ENCODE measurements at regions not wholly inside any gene's neighbourhood (a gene's known extent, or its start where the extent isn't known, plus 50 kb on each side); places are given as distances from the start of the nearest gene placed in this dataset.

DNA sequence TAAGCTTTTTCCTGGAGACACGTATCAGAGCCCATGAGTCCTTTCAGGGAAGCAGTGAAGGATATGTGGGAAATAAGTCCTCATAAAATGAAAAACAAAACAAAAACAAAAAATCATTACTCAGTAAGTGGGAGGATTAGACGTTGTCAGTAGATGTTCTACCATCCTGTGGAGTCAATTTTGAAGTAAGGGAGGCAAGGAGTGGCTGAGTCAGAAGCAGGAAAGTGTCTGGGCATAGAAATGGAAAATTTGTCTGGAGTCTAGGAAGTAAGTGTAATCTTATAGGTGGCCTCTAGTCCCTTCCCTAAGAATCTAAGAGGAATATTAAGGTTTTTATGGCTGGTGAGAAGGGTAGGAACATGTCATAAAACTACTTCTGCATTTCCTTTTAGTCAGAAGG is 339.8 kb upstream of the SEMA6D start:
- Histone ChIP-seq H3K9me3 (ENCODE audit: control insufficient read depth, insufficient read depth, low read length) (no peaks in the 10 kb centered on the region), H3K27me3 (ENCODE audit: control insufficient read depth, insufficient read depth, low read length) (no peaks in the 10 kb centered on the region), H3K4me3 (ENCODE audit: low read depth, low read length) (no peak overlapping the region), H3K36me3 (ENCODE audit: control insufficient read depth, insufficient read depth, low read length) (no peaks in the 10 kb centered on the region), H3K27ac (ENCODE audit: low read depth, low read length) (no peak overlapping the region), H3K4me1 (ENCODE audit: control insufficient read depth, insufficient read depth, low read length) (peaks cover 4% of the 10 kb centered on the region)
- DNase-seq (ENCODE audit: low read depth in 4 of 6, low spot score in 6 of 6) = no peak
- WGBS (ENCODE audit: insufficient coverage) = no CpG with 5 or more reads among the region's 2 CpGs

DNA sequence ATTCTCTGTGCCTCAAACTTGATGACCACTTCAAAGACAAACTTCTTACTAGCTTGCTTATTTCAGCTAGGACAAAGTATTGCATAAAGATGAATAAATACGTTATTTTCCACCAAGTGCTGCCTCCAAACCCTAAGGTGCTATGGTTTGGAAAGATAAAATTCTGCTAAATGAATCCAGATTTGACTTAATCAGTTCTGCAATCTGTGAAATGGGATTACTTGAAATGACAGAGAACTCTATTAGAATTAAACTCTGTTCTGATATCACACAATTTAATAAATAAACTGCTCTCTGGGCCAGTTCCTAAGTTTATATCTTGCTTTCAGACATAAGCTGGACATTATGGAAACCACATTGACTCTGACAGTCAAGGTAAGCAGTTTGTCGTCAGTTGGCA is 338.8 kb upstream of the SEMA6D start:
- Histone ChIP-seq H3K27me3 (ENCODE audit: control insufficient read depth, insufficient read depth, low read length) (no peaks in the 10 kb centered on the region), H3K4me3 (ENCODE audit: low read depth, low read length) (no peak overlapping the region), H3K9me3 (ENCODE audit: control insufficient read depth, insufficient read depth, low read length) (no peaks in the 10 kb centered on the region), H3K27ac (ENCODE audit: low read depth, low read length) (no peak overlapping the region), H3K4me1 (ENCODE audit: control insufficient read depth, insufficient read depth, low read length) (peaks cover 4% of the 10 kb centered on the region), H3K36me3 (ENCODE audit: control insufficient read depth, insufficient read depth, low read length) (no peaks in the 10 kb centered on the region)
- no peak for DNase-seq (ENCODE audit: low read depth in 4 of 6, low spot score in 6 of 6)
- WGBS (ENCODE audit: insufficient coverage) = no CpG with 5 or more reads among the region's 2 CpGs

DNA sequence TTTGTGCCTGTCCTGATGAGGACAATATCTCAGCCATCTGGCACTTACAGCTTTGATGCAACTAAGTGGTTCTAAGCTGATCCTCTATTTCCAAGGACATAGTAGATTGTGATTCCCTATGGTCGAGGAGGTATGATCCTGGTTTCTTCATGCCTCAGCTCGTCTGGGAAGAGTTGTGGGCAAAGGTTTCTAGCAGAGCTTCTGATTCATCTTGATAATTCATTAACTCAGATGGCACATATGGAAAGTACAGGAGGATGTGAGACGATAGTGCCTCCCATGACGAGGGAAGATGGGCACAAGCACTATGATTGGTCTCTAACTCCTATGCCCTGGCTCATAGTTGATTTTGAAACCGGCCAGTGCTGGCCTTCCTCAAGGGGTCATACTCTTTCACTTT is 334.2 kb upstream of the SEMA6D start:
- Histone ChIP-seq H3K27me3 (ENCODE audit: control insufficient read depth, insufficient read depth, low read length) (no peaks in the 10 kb centered on the region), H3K27ac (ENCODE audit: low read depth, low read length) (peak overlapping the region; percentile 67), H3K36me3 (ENCODE audit: control insufficient read depth, insufficient read depth, low read length) (peaks cover 2% of the 10 kb centered on the region), H3K4me1 (ENCODE audit: control insufficient read depth, insufficient read depth, low read length) (no peaks in the 10 kb centered on the region), H3K9me3 (ENCODE audit: control insufficient read depth, insufficient read depth, low read length) (no peaks in the 10 kb centered on the region), H3K4me3 (ENCODE audit: low read depth, low read length) (no peak overlapping the region)
- DNase-seq (ENCODE audit: low read depth in 4 of 6, low spot score in 6 of 6) = no peak
- WGBS (ENCODE audit: insufficient coverage) = 100% methylated on average over 2 of the region's 5 CpGs

DNA sequence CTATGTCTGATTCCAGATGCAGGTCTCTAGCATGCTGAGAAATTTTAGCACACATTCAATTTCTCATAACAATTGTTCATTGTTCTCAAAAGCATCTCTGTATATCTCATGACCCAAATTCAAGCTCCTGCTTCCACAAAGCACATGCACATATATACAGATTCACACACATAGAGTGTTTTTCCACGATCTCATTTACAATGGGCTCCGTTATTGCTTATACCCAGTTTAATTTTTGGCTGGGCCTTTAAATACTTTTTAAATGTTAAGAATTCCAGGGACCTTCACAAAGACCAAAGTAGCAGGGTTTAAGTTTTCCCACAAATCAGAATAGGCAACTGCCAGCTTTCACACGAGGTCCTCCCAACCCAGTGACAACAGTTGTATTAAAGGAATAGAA is 333.5 kb upstream of the SEMA6D start:
- Histone ChIP-seq H3K4me3 (ENCODE audit: low read depth, low read length) (no peak overlapping the region), H3K9me3 (ENCODE audit: control insufficient read depth, insufficient read depth, low read length) (no peaks in the 10 kb centered on the region), H3K27ac (ENCODE audit: low read depth, low read length) (peak overlapping the region; percentile 67), H3K27me3 (ENCODE audit: control insufficient read depth, insufficient read depth, low read length) (no peaks in the 10 kb centered on the region), H3K36me3 (ENCODE audit: control insufficient read depth, insufficient read depth, low read length) (peaks cover 2% of the 10 kb centered on the region), H3K4me1 (ENCODE audit: control insufficient read depth, insufficient read depth, low read length) (no peaks in the 10 kb centered on the region)
- 80% methylated on average over 1 of the region's 3 CpGs for WGBS (ENCODE audit: insufficient coverage)
- DNase-seq (ENCODE audit: low read depth in 4 of 6, low spot score in 6 of 6) = no peak

DNA sequence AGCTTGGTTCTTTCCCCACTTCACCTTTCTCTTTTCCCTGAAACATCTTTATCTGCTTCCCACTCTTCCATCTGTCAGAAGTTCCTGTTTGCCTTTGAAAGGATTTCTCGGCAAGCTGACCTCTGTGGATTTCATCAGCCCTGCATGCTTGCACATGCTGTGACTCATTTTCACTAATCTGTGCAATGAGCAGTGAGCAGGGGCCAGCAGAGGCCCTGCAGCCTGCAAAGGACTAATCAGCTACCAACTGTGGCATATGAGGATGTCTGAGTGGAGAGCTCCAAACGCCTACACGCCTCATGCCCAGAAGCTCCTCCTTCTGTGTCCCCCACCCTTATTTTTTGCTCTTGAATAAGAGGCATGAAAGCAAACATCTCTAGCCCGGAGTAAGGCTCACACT is 333.0 kb upstream of the SEMA6D start:
- no peaks in the 10 kb centered on the region for H3K9me3 ChIP-seq (ENCODE audit: control insufficient read depth, insufficient read depth, low read length)
- H3K27ac ChIP-seq (ENCODE audit: low read depth, low read length) = peak overlapping the region; percentile 67
- DNase-seq (ENCODE audit: low read depth in 4 of 6, low spot score in 6 of 6) = peak in 2 of 6 donors; percentile 54 to 57
- no peaks in the 10 kb centered on the region for H3K4me1 ChIP-seq (ENCODE audit: control insufficient read depth, insufficient read depth, low read length)
- H3K4me3 ChIP-seq (ENCODE audit: low read depth, low read length) = no peak overlapping the region
- WGBS (ENCODE audit: insufficient coverage) = 10% methylated on average over 1 of the region's 4 CpGs
- H3K36me3 ChIP-seq (ENCODE audit: control insufficient read depth, insufficient read depth, low read length) = peaks cover 2% of the 10 kb centered on the region
- no peaks in the 10 kb centered on the region for H3K27me3 ChIP-seq (ENCODE audit: control insufficient read depth, insufficient read depth, low read length)

DNA sequence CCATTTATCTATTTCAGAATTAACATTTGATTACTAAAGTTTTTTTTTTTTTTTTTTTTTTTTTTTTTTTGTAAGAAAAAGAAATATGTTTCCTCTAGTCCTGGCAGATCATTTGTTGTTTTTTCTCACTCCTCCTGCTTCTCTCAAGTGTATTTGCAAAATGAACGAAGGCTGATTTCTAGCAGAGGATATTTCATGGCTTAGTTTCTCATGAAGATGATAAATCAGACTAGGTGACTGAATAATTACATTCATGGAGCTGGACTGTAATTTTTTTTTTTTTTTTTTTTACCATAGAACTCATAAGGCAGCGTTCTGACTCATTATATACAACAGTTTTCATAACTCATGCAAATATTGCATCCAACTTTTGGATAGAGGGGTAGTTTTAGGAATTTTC is 332.5 kb upstream of the SEMA6D start:
- peak overlapping the region; percentile 67 for H3K27ac ChIP-seq (ENCODE audit: low read depth, low read length)
- no peak for DNase-seq (ENCODE audit: low read depth in 4 of 6, low spot score in 6 of 6)
- WGBS (ENCODE audit: insufficient coverage) = no CpG with 5 or more reads among the region's 2 CpGs
- H3K27me3 ChIP-seq (ENCODE audit: control insufficient read depth, insufficient read depth, low read length) = no peaks in the 10 kb centered on the region
- no peaks in the 10 kb centered on the region for H3K4me1 ChIP-seq (ENCODE audit: control insufficient read depth, insufficient read depth, low read length)
- H3K36me3 ChIP-seq (ENCODE audit: control insufficient read depth, insufficient read depth, low read length) = peaks cover 2% of the 10 kb centered on the region
- no peaks in the 10 kb centered on the region for H3K9me3 ChIP-seq (ENCODE audit: control insufficient read depth, insufficient read depth, low read length)
- no peak overlapping the region for H3K4me3 ChIP-seq (ENCODE audit: low read depth, low read length)

DNA sequence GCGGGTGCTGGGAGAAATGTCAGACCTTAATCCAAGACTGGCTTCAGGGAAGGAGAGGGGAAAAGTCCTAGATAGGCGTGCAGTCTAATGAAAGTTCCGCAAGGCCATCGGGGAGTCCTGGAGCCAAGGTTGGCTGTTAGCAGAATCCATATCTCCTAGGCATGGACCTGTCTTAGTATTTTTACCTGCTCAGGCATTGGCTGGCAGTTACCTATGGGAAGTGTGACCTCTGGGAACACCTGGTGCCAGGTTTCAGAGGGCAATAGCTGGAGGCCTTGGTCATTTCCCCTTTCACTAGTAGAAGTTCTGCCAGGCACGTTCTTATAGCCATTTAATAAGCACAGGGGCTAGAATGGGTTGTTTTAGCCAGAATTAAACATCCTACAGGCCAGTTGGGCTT is 330.8 kb upstream of the SEMA6D start:
- 100% methylated on average over 4 of the region's 5 CpGs for WGBS (ENCODE audit: insufficient coverage)
- no peaks in the 10 kb centered on the region for H3K4me1 ChIP-seq (ENCODE audit: control insufficient read depth, insufficient read depth, low read length)
- no peak for DNase-seq (ENCODE audit: low read depth in 4 of 6, low spot score in 6 of 6)
- H3K36me3 ChIP-seq (ENCODE audit: control insufficient read depth, insufficient read depth, low read length) = peaks cover 2% of the 10 kb centered on the region
- H3K9me3 ChIP-seq (ENCODE audit: control insufficient read depth, insufficient read depth, low read length) = no peaks in the 10 kb centered on the region
- no peaks in the 10 kb centered on the region for H3K27me3 ChIP-seq (ENCODE audit: control insufficient read depth, insufficient read depth, low read length)
- H3K27ac ChIP-seq (ENCODE audit: low read depth, low read length) = no peak overlapping the region
- H3K4me3 ChIP-seq (ENCODE audit: low read depth, low read length) = no peak overlapping the region

DNA sequence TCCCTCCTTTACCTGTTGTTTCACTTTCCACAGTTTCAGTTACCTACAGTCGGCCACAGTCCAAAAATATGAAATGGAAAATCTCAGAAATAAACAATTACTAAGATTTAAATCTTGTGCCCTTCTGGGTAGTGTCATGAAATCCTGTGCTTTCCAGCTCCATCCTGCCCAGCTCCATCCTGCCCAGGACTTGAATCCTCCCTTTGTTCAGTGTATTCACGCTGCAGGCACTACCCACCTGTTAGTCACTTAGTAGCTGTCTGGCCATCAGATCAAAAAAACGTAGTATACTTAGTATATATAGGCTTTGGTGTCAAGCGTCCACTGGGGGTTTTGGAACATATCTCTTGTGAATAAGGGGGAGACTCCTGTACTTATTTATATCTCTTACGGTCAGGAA is 329.0 kb upstream of the SEMA6D start:
- no peak for DNase-seq (ENCODE audit: low read depth in 4 of 6, low spot score in 6 of 6)
- H3K9me3 ChIP-seq (ENCODE audit: control insufficient read depth, insufficient read depth, low read length) = no peaks in the 10 kb centered on the region
- no peaks in the 10 kb centered on the region for H3K27me3 ChIP-seq (ENCODE audit: control insufficient read depth, insufficient read depth, low read length)
- peaks cover 2% of the 10 kb centered on the region for H3K36me3 ChIP-seq (ENCODE audit: control insufficient read depth, insufficient read depth, low read length)
- no peak overlapping the region for H3K4me3 ChIP-seq (ENCODE audit: low read depth, low read length)
- no CpG with 5 or more reads among the region's 5 CpGs for WGBS (ENCODE audit: insufficient coverage)
- no peak overlapping the region for H3K27ac ChIP-seq (ENCODE audit: low read depth, low read length)
- no peaks in the 10 kb centered on the region for H3K4me1 ChIP-seq (ENCODE audit: control insufficient read depth, insufficient read depth, low read length)

DNA sequence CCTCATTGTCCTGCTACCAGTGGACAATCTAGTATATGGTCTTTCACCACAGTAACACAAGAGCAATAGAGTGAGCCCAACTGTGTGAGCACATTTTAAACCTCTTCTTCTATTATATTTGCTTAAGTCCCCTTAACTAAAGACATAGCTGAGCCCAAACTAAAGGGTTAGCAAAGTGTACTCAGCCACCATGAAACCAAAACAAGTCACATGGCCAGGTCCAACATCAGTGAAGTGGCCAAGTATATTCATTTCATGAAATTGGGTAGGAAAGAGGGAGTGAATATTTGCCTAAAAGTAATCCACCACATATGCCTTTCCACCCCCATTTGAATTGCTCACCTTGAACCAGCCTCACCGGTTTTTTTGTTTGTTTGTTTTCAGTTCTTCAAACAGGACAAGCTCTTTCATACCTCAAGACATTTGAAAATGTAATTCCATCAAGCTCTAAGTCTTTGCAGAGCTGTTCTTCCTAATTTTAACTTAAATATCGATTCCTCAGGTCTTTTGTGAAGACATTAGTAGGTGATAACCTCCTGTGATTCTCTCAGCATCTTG is 327.0 kb upstream of the SEMA6D start:
- H3K4me3 ChIP-seq (ENCODE audit: low read depth, low read length) = no peak overlapping the region
- H3K4me1 ChIP-seq (ENCODE audit: control insufficient read depth, insufficient read depth, low read length) = no peaks in the 10 kb centered on the region
- H3K27ac ChIP-seq (ENCODE audit: low read depth, low read length) = peak overlapping the region; percentile 82
- H3K36me3 ChIP-seq (ENCODE audit: control insufficient read depth, insufficient read depth, low read length) = peaks cover 2% of the 10 kb centered on the region
- no peaks in the 10 kb centered on the region for H3K9me3 ChIP-seq (ENCODE audit: control insufficient read depth, insufficient read depth, low read length)
- no peak for DNase-seq (ENCODE audit: low read depth in 4 of 6, low spot score in 6 of 6)
- no peaks in the 10 kb centered on the region for H3K27me3 ChIP-seq (ENCODE audit: control insufficient read depth, insufficient read depth, low read length)
- no CpG with 5 or more reads among the region's 2 CpGs for WGBS (ENCODE audit: insufficient coverage)

DNA sequence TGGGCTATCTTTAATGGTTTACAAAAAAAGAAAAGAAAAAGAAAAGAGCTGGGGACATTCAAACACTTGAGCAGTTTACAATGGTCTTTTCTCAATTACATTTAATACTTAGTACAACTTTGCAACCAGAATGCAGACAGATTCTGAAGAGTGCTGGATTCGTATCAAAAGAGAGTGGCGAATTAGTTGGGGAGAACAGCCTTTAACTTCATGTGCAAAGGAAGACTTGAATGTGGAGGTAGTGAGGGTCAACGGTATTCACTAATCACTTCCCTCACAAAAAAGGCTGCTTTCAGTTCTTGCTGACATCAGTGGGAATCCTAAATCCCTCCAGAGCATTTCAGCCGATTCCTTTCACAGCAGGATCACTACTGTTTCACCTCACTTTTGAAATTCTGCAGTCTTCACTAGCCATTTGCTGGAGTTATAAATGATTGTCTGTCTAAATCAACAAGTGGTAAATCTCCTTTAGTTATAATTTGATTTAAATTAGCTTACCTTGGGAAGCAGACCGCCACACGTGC is 323.0 kb upstream of the SEMA6D start:
- no CpG with 5 or more reads among the region's 6 CpGs for WGBS (ENCODE audit: insufficient coverage)
- Histone ChIP-seq H3K4me3 (ENCODE audit: low read depth, low read length) (no peak overlapping the region), H3K36me3 (ENCODE audit: control insufficient read depth, insufficient read depth, low read length) (no peaks in the 10 kb centered on the region), H3K27me3 (ENCODE audit: control insufficient read depth, insufficient read depth, low read length) (no peaks in the 10 kb centered on the region), H3K4me1 (ENCODE audit: control insufficient read depth, insufficient read depth, low read length) (no peaks in the 10 kb centered on the region), H3K27ac (ENCODE audit: low read depth, low read length) (peak overlapping the region; percentile 3), H3K9me3 (ENCODE audit: control insufficient read depth, insufficient read depth, low read length) (no peaks in the 10 kb centered on the region)
- DNase-seq (ENCODE audit: low read depth in 4 of 6, low spot score in 6 of 6) = peak in 3 of 6 donors; percentile 44 to 73 (median 64)

Measured in spinal cord (tissue), 9 donors.